GM12878 (cell line): ENCODE measurements at regions not wholly inside any gene's neighbourhood (a gene's known extent, or its start where the extent isn't known, plus 50 kb on each side); places are given as distances from the start of the nearest gene placed in this dataset.

Experiments used
- ATAC-seq: fragments of 200-7000 bp; cut with Tn5 transposase; 3 replicates; pipeline ENCODE4 v1.9.1; 2020; ENCODE audit warnings: mild to moderate bottlenecking, moderate library complexity
- BruUV-seq: library from RNA; stranded (reverse); fragments of 400-500 nt; replicated peaks from 2 replicates; lab custom pipeline; 2021; lab: Mats Ljungman, UMichigan
- CTCF ChIA-PET: fragments of 300-600 bp; sonication (Branson Sonifier 250); formaldehyde crosslinking; extraction: SDS; loops from one replicate; lab custom pipeline; 2021; ENCODE audit warnings: inconsistent platforms; lab: Yijun Ruan, JAX
- POLR2A ChIA-PET: fragments of 350-600 bp; formaldehyde crosslinking; extraction: SDS; loops from one replicate; lab custom pipeline; 2021; ENCODE audit warnings: inconsistent platforms; lab: Charles Lee
- RAD21 ChIA-PET: fragments of 300-600 bp; sonication (Branson Sonifier 250); formaldehyde crosslinking; loops from one replicate; lab custom pipeline; 2023; ENCODE audit warnings: antibody characterized with exemption; ENCODE audit not compliant: unreplicated experiment; lab: Charles Lee
- SMC1A ChIA-PET: fragments of 300-600 bp; sonication (Branson Sonifier 250); formaldehyde crosslinking; loops from one replicate; lab custom pipeline; 2023; ENCODE audit not compliant: unreplicated experiment, uncharacterized antibody; lab: Charles Lee
- DNase-seq: peaks from one replicate; pipeline ENCODE4 v3.0.0-alpha.2; 2011; ENCODE audit warnings: low read depth, low spot score
- FAIRE-seq: peaks from 3 replicates; lab custom pipeline; 2011; peaks lifted over from hg19 to GRCh38; lab: Jason Lieb, UNC
- H2AFZ ChIP-seq: 2 replicates; pipeline ENCODE4 v1.6.0; 2011; ENCODE audit warnings: low read depth, low read length, control low read depth; ENCODE audit not compliant: control insufficient read depth
- H3K27ac ChIP-seq: 2 replicates; pipeline ENCODE4 v1.5.1; 2011; ENCODE audit warnings: control low read depth; ENCODE audit not compliant: control insufficient read depth, insufficient read depth
- H3K27me3 ChIP-seq, 2 experiments: replicated peaks in 1 of 2; 2 replicates each; pipeline versions ENCODE4 v1.6.0 to v1.6.1; 2011; ENCODE audit warnings: low read length in 1 of 2; ENCODE audit not compliant: control insufficient read depth in 2 of 2, insufficient read depth in 2 of 2
- H3K36me3 ChIP-seq, 2 experiments: 2 replicates each; pipeline ENCODE4 v1.5.1; 2011; ENCODE audit warnings: low read length in 1 of 2; ENCODE audit not compliant: control insufficient read depth in 2 of 2, insufficient read depth in 2 of 2
- H3K4me1 ChIP-seq: 2 replicates; pipeline ENCODE4 v1.6.1; 2011; ENCODE audit warnings: mild to moderate bottlenecking, low read length, moderate library complexity, mixed read lengths; ENCODE audit not compliant: control insufficient read depth, insufficient read depth
- H3K4me2 ChIP-seq: 2 replicates; pipeline ENCODE4 v1.6.0; 2011; ENCODE audit warnings: control low read depth; ENCODE audit not compliant: control insufficient read depth, insufficient read depth
- H3K4me3 ChIP-seq: fragments of 200-600 bp; sonication (generic); 2 replicates; pipeline ENCODE4 v1.5.1; 2016
- H3K79me2 ChIP-seq: 2 replicates; pipeline ENCODE4 v1.6.0; 2011; ENCODE audit warnings: low read length; ENCODE audit not compliant: control insufficient read depth, insufficient read depth
- H3K9ac ChIP-seq: 2 replicates; pipeline ENCODE4 v1.8.0; 2011; ENCODE audit warnings: low read length, control low read depth, mixed read lengths; ENCODE audit not compliant: control insufficient read depth, insufficient read depth
- H3K9me3 ChIP-seq: replicated peaks from 3 replicates; pipeline ENCODE4 v1.5.1; 2011; ENCODE audit warnings: mild to moderate bottlenecking, low read length; ENCODE audit not compliant: control insufficient read depth, insufficient read depth
- H4K20me1 ChIP-seq: 2 replicates; pipeline ENCODE4 v1.6.0; 2011; ENCODE audit not compliant: control insufficient read depth, insufficient read depth
- CBX3 ChIP-seq: fragments of 200-600 bp; sonication (generic); IDR thresholded peaks from 2 replicates; pipeline ENCODE4 v1.6.1; 2016; ENCODE audit warnings: low read depth, borderline replicate concordance
- CEBPB ChIP-seq, 2 experiments: fragments of 150-350 bp in 1 of 2; IDR thresholded peaks; 2 replicates each; pipeline ENCODE4 v1.6.1; 2012 to 2014; ENCODE audit warnings: low read depth in 2 of 2, low read length in 2 of 2, borderline replicate concordance in 1 of 2, inconsistent platforms in 1 of 2
- CUX1 ChIP-seq: IDR thresholded peaks from 2 replicates; pipeline ENCODE4 v1.6.1; 2012; ENCODE audit warnings: improper control_type of control experiment, low read depth, low read length; ENCODE audit not compliant: insufficient replicate concordance
- E2F8 ChIP-seq: fragments of 450-650 bp; IDR thresholded peaks from 2 replicates; pipeline ENCODE4 v1.6.1; 2018; ENCODE audit warnings: mild to moderate bottlenecking, low read depth, moderate library complexity; ENCODE audit not compliant: partially characterized antibody
- E4F1 ChIP-seq: fragments of 450-650 bp; IDR thresholded peaks from 2 replicates; pipeline ENCODE4 v1.6.1; 2018; ENCODE audit warnings: borderline replicate concordance, mild to moderate bottlenecking; ENCODE audit not compliant: partially characterized antibody
- ETV6 ChIP-seq, 2 experiments: fragments of 450-650 bp in 1 of 2; IDR thresholded peaks in 1 of 2; conservative IDR thresholded peaks in 1 of 2; 2 replicates each; pipeline ENCODE4 v1.6.1; 2014; ENCODE audit warnings: antibody characterized with exemption in 1 of 2, borderline replicate concordance in 1 of 2, low read depth in 1 of 2, mild to moderate bottlenecking in 1 of 2, moderate library complexity in 1 of 2
- KLF5 ChIP-seq: fragments of 450-650 bp; IDR thresholded peaks from 2 replicates; pipeline ENCODE4 v1.6.1; 2014; ENCODE audit warnings: mild to moderate bottlenecking; ENCODE audit not compliant: partially characterized antibody
- MYB ChIP-seq: fragments of 150-350 bp; IDR thresholded peaks from 2 replicates; pipeline ENCODE4 v1.6.1; 2014; ENCODE audit warnings: mild to moderate bottlenecking, low read depth, low read length, borderline replicate concordance
- RB1 ChIP-seq: fragments of 450-650 bp; formaldehyde crosslinking; IDR thresholded peaks from 2 replicates; pipeline ENCODE4 v1.6.1; 2017; ENCODE audit warnings: mild to moderate bottlenecking, borderline replicate concordance
- RELB ChIP-seq: fragments of 450-650 bp; IDR thresholded peaks from 2 replicates; pipeline ENCODE4 v1.6.1; 2017; ENCODE audit warnings: low read depth, mild to moderate bottlenecking, moderate library complexity
- SREBF2 ChIP-seq: IDR thresholded peaks from 2 replicates; pipeline ENCODE4 v1.6.1; 2012; ENCODE audit warnings: mild to moderate bottlenecking, low read length
- ZSCAN29 ChIP-seq: fragments of 450-650 bp; IDR thresholded peaks from 2 replicates; pipeline ENCODE4 v1.6.1; 2017; ENCODE audit warnings: mild to moderate bottlenecking, moderate library complexity
- WGBS: methylation state at CpG from one replicate; pipeline ENCODE4 v1.1.6; 2016; ENCODE audit warnings: low lambda C conversion rate; ENCODE audit not compliant: insufficient replicate concordance, insufficient coverage; ENCODE audit errors: missing lambda C conversion rate; 5-methylcytosine and 5-hydroxymethylcytosine counted together
- in situ Hi-C: fragments of 300-500 bp; cut with MboI; formaldehyde crosslinking; loops from 9 replicates; pipeline ENCODE4 v1.14.3; 2018; ENCODE audit warnings: mixed read lengths
- intact Hi-C: fragments of 100-400 bp; cut with micrococcal nuclease; formaldehyde crosslinking; loops from one replicate; pipeline ENCODE4 v1.14.2; 2022; ENCODE audit not compliant: unreplicated experiment

GRCh38 chr6:164477101-164477500, 832.3 kb downstream of the C6orf118 start:
- no TSS peak for BruUV-seq
- TF ChIP-seq KLF5 (no peak), RB1 (no peak), CEBPB (IDR thresholded peaks at IDR 0.05; ENCODE audit: borderline replicate concordance in 1 of 2, low read depth in 2 of 2, low read length in 2 of 2) (no peak), E4F1 (no peak), SREBF2 (no peak), ZSCAN29 (no peak), ETV6 (conservative IDR thresholded peaks at IDR 0.05 in 1 of 2, IDR thresholded peaks at IDR 0.05 in 1 of 2; ENCODE audit: borderline replicate concordance in 1 of 2, low read depth in 1 of 2) (no peak), RELB (no peak), CBX3 (no peak), MYB (no peak), E2F8 (no peak), CUX1 (no peak)

More at GRCh38 chr6:164477101-164477500, 832.3 kb downstream of the C6orf118 start:
- Histone ChIP-seq H3K79me2 (no peaks in the 10 kb centered on the region), H3K9ac (no peak overlapping the region), H3K4me2 (no peak overlapping the region), H2AFZ (no peak overlapping the region), H3K4me3 (no peak overlapping the region), H3K9me3 (no peaks in the 10 kb centered on the region), H3K36me3 (no peaks in the 10 kb centered on the region), H3K27me3 (no peaks in the 10 kb centered on the region), H4K20me1 (no peaks in the 10 kb centered on the region), H3K4me1 (no peaks in the 10 kb centered on the region), H3K27ac (no peak overlapping the region)
- ChIA-PET CTCF (no interaction called here), POLR2A (no interaction called here), SMC1A (no interaction called here), RAD21 (no interaction called here)
- intact Hi-C loops, result loop anchor here (2.0 kb wide), 1 partner anchor 30 kb away; no protein-coding TSS in a partner anchor
- FAIRE-seq (no peak), ATAC-seq (no peak), DNase-seq (no peak)
- WGBS, result 6% methylated on average over 1 of the region's 1 CpG
- in situ Hi-C loops, result no loop called here
